ENCODE measurements at regions not wholly inside any gene's neighbourhood (a gene's known extent, or its start where the extent isn't known, plus 50 kb on each side); places are given as distances from the start of the nearest gene placed in this dataset.

DNA sequence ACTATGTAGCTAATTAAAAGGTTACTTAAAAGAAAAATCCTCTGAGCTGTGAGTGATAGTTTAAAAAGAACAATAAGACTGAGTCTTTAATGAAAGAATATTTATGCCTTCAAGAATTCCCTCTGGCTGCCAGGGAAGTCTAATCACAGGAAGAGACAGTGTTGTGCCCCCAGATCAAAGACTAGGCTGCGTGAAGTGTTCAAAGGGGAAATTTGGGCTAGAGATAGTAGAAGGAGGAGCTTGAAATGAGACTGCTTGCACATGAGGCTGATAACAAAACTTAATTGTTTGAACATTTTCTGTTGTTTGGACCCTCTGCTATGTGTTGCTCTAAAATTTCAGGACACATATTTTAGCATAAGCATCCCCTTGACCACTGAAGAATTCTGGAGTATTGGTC lies 99.7 kb upstream of the MTNR1B start:
- intact Hi-C loops (cut with micrococcal nuclease) = no loop called here
- POLR2A ChIA-PET (ENCODE audit: unreplicated experiment) = no interaction called here
- no peak for ATAC-seq
- Histone ChIP-seq H3F3A (ENCODE audit: low read length, unreplicated experiment) (no peaks in the 10 kb centered on the region), H3K4me3 (ENCODE audit: low read length) (no peak overlapping the region), H3K9me2 (replicated peaks; ENCODE audit: low read length) (no peaks in the 10 kb centered on the region), H3K36me3 (ENCODE audit: low read depth, low read length) (no peaks in the 10 kb centered on the region), H2AFZ (ENCODE audit: low read length) (no peak overlapping the region), H3K27ac (ENCODE audit: low read length) (no peak overlapping the region), H3K9me3 (ENCODE audit: low read length) (no peaks in the 10 kb centered on the region), H4K20me1 (ENCODE audit: low read length) (no peaks in the 10 kb centered on the region), H3K4me1 (ENCODE audit: insufficient read depth, low read length) (no peaks in the 10 kb centered on the region), H3K79me2 (ENCODE audit: low read length) (no peaks in the 10 kb centered on the region), H3K4me2 (ENCODE audit: low read length) (no peak overlapping the region), H3K9ac (ENCODE audit: low read length) (no peak overlapping the region), H3K27me3 (ENCODE audit: low read length) (peaks cover 70% of the 10 kb centered on the region)
- no TSS peak for BruUV-seq (replicated peaks)
- CTCF ChIA-PET = no interaction called here
- no peak for DNase-seq
- no peak for TF ChIP-seq EZH2 (IDR thresholded peaks at IDR 0.05; ENCODE audit: low read length, unreplicated experiment)
- TF ChIP-seq EZH2phosphoT487 (IDR thresholded peaks at IDR 0.05; ENCODE audit: borderline replicate concordance, low read length) = no peak
- TF ChIP-seq, protein P1, sequence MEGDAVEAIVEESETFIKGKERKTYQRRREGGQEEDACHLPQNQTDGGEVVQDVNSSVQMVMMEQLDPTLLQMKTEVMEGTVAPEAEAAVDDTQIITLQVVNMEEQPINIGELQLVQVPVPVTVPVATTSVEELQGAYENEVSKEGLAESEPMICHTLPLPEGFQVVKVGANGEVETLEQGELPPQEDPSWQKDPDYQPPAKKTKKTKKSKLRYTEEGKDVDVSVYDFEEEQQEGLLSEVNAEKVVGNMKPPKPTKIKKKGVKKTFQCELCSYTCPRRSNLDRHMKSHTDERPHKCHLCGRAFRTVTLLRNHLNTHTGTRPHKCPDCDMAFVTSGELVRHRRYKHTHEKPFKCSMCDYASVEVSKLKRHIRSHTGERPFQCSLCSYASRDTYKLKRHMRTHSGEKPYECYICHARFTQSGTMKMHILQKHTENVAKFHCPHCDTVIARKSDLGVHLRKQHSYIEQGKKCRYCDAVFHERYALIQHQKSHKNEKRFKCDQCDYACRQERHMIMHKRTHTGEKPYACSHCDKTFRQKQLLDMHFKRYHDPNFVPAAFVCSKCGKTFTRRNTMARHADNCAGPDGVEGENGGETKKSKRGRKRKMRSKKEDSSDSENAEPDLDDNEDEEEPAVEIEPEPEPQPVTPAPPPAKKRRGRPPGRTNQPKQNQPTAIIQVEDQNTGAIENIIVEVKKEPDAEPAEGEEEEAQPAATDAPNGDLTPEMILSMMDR (conservative IDR thresholded peaks at IDR 0.05; ENCODE audit: low read depth, low read length) = no peak

DNA sequence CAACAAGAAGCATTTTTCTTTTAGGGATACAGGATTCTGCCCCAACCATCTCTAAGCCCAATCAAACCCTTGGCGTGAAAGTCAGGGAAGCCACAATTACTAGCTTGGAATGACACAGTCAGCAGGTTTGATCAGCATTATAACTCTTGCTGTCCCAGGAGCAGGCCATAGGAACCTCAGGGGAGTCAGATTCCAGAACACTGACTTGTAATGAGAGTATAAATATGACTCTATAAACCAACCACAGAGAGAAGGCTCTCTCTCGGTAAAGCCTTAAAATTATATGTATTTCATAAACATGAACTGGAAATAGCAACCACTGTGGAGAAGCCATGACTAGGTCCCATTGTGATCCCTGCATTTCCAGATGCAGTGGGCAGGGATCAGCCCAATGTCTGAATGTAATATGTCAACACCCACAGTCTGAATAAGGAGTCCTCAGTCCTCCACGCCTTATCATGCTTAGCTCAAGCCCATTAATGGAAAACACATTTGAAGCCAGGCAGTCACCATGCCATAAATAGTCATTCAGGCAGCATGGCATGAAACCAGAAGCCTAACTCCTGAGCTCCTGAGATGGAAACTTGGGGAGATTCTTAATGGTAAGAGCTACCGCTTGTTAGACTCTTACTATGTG lies 99.1 kb upstream of the MTNR1B start:
- Histone ChIP-seq H3K4me2 (ENCODE audit: low read length) (no peak overlapping the region), H3K36me3 (ENCODE audit: low read depth, low read length) (no peaks in the 10 kb centered on the region), H3K79me2 (ENCODE audit: low read length) (no peaks in the 10 kb centered on the region), H3K27ac (ENCODE audit: low read length) (no peak overlapping the region), H3K4me1 (ENCODE audit: insufficient read depth, low read length) (no peaks in the 10 kb centered on the region), H4K20me1 (ENCODE audit: low read length) (no peaks in the 10 kb centered on the region), H3K4me3 (ENCODE audit: low read length) (no peak overlapping the region), H3K27me3 (ENCODE audit: low read length) (peaks cover 69% of the 10 kb centered on the region), H2AFZ (ENCODE audit: low read length) (no peak overlapping the region), H3F3A (ENCODE audit: low read length, unreplicated experiment) (no peaks in the 10 kb centered on the region), H3K9me3 (ENCODE audit: low read length) (no peaks in the 10 kb centered on the region), H3K9me2 (replicated peaks; ENCODE audit: low read length) (no peaks in the 10 kb centered on the region), H3K9ac (ENCODE audit: low read length) (no peak overlapping the region)
- CTCF ChIA-PET = no interaction called here
- DNase-seq (no peak), ATAC-seq (no peak)
- POLR2A ChIA-PET (ENCODE audit: unreplicated experiment) = no interaction called here
- BruUV-seq (replicated peaks) = no TSS peak
- intact Hi-C loops (cut with micrococcal nuclease) = no loop called here
- TF ChIP-seq, protein P1 (conservative IDR thresholded peaks at IDR 0.05; ENCODE audit: low read depth, low read length) = no peak
- TF ChIP-seq EZH2phosphoT487 (IDR thresholded peaks at IDR 0.05; ENCODE audit: borderline replicate concordance, low read length) (no peak), EZH2 (IDR thresholded peaks at IDR 0.05; ENCODE audit: low read length, unreplicated experiment) (no peak)

DNA sequence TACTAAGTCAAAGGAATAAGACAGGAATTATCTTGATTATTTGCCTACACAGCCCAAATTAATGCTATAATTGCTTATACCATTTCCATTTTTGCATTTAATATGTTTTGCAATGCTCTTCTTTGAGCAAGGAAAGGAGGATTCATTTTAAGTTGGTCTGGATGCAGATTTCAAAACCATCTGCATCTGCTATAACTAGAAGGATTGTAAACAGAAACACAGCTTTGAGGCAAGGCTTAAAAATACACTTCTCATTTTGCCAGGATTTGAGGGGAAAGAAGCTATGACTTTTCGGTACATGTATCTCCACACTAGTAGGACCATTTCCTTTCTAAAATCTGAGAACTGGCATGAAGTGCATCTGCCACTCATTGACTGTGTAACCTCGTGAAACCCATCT lies 95.9 kb upstream of the MTNR1B start:
- ATAC-seq (no peak), DNase-seq (no peak)
- no TSS peak for BruUV-seq (replicated peaks)
- Histone ChIP-seq H3K4me2 (ENCODE audit: low read length) (no peak overlapping the region), H3K36me3 (ENCODE audit: low read depth, low read length) (no peaks in the 10 kb centered on the region), H3K27me3 (ENCODE audit: low read length) (peaks cover 45% of the 10 kb centered on the region), H3K27ac (ENCODE audit: low read length) (no peak overlapping the region), H3K4me1 (ENCODE audit: insufficient read depth, low read length) (no peaks in the 10 kb centered on the region), H4K20me1 (ENCODE audit: low read length) (no peaks in the 10 kb centered on the region), H3K9me2 (replicated peaks; ENCODE audit: low read length) (no peaks in the 10 kb centered on the region), H3F3A (ENCODE audit: low read length, unreplicated experiment) (no peaks in the 10 kb centered on the region), H3K4me3 (ENCODE audit: low read length) (no peak overlapping the region), H3K79me2 (ENCODE audit: low read length) (no peaks in the 10 kb centered on the region), H2AFZ (ENCODE audit: low read length) (no peak overlapping the region), H3K9me3 (ENCODE audit: low read length) (no peaks in the 10 kb centered on the region), H3K9ac (ENCODE audit: low read length) (no peak overlapping the region)
- TF ChIP-seq EZH2 (IDR thresholded peaks at IDR 0.05; ENCODE audit: low read length, unreplicated experiment) (no peak), EZH2phosphoT487 (IDR thresholded peaks at IDR 0.05; ENCODE audit: borderline replicate concordance, low read length) (no peak)
- intact Hi-C loops (cut with micrococcal nuclease) = no loop called here
- ChIA-PET POLR2A (ENCODE audit: unreplicated experiment) (interaction anchor here (0.7 kb wide), 1 partner anchor 159 kb away, joined by 6 read pairs; no protein-coding TSS in a partner anchor), CTCF (no interaction called here)
